ENCODE measurements at regions not wholly inside any gene's neighbourhood (a gene's known extent, or its start where the extent isn't known, plus 50 kb on each side); places are given as distances from the start of the nearest gene placed in this dataset.
A peak's percentile ranks its signal among the peaks of the same experiment; 100 is the strongest.
"Not testable (repeated sequence)": the region's sequence is repeated elsewhere in the genome, so short reads cannot be mapped to it uniquely, and the experiment has no call there.

DNA sequence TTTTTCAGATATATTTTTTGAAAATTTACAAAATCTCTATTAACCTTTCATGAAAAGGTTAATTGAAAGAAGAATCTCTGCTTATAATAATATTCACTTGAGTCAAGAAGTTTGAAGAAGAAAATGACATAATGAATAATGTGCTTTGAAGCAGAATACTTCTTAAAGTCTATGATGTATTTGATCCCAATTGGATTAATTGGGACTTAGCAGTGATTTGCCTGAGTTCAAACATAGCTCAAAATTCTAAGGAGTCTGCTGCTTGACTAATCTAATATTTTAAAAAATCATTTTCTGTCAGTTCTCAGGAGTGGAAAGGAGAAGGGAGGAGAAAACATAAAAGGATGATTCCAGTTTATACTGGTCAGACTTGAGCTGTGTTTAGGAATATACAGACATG lies 1150.4 kb upstream of the INTU start:
- H3K9me3 ChIP-seq (replicated peaks), result no peaks in the 10 kb centered on the region
- H3K27me3 ChIP-seq, result no peaks in the 10 kb centered on the region
- H3K4me3 ChIP-seq, result no peak overlapping the region
- no peaks in the 10 kb centered on the region for H3K4me1 ChIP-seq
- DNase-seq, result no peak
- no peak overlapping the region for H3K27ac ChIP-seq
- H3K36me3 ChIP-seq, result no peaks in the 10 kb centered on the region

DNA sequence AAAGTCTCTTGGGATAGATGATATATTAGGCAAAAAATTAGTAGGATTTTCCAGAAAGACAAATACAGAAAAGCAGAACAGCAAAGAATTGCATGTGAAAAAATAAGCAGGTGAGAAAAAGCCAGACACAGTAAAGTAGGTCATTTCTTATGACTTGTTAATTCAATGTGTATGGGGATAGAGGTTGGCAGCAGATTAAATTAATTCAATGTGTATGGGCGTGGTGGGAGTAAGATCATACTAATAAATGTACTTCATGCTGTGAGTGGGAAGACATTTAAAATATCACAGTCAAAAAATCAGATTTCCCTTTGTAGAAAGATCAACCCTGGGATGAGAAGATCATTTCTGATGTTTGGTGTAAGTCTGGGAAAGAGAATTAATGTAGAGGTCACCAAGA lies 1146.4 kb upstream of the INTU start:
- Histone ChIP-seq H3K4me1 (no peaks in the 10 kb centered on the region), H3K9me3 (replicated peaks) (no peaks in the 10 kb centered on the region), H3K36me3 (no peaks in the 10 kb centered on the region), H3K27ac (no peak overlapping the region), H3K4me3 (no peak overlapping the region), H3K27me3 (no peaks in the 10 kb centered on the region)
- DNase-seq, result no peak

GRCh38 chr4:126489826-126490463 lies 1142.8 kb upstream of the INTU start:
- no peaks in the 10 kb centered on the region for H3K9me3 ChIP-seq (replicated peaks)
- DNase-seq, result no peak
- no peak overlapping the region for H3K27ac ChIP-seq
- no peaks in the 10 kb centered on the region; the same call in 1 of the 2 replicates for H3K4me1 ChIP-seq
- no peaks in the 10 kb centered on the region for H3K36me3 ChIP-seq
- no peak overlapping the region for H3K4me3 ChIP-seq
- H3K27me3 ChIP-seq, result no peaks in the 10 kb centered on the region

DNA sequence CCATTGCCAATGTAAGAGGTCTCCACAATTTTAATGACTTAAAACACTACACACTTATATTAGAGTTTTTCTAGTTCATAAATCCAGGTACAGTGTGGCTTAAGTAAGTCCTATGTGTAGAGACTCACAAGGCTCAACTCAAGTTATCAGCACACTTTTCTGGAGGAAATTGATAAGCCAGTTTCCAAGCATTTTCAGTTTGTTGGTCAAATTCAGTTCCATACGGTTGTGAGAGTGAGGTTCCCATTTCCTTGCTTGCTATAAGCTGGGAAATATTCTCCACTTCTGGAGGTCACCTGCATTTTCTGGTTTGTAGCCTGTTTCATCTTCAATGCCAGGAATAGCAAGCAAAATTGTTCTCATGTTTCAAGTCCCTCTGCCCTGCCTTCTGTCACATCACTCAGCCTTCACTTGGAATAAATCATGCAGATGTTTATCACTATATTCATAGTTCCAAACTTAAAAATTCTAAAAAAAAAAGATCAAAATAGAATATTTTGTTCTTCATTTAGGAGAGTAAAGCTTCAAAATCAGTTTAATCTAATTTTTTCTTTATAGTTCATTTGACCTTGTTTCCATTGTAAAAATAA lies 1137.5 kb upstream of the INTU start:
- Histone ChIP-seq H3K36me3 (no peaks in the 10 kb centered on the region), H3K9me3 (replicated peaks) (no peaks in the 10 kb centered on the region), H3K4me1 (no peaks in the 10 kb centered on the region; the same call in 1 of the 2 replicates), H3K4me3 (no peak overlapping the region), H3K27ac (no peak overlapping the region), H3K27me3 (no peaks in the 10 kb centered on the region)
- no peak for DNase-seq

DNA sequence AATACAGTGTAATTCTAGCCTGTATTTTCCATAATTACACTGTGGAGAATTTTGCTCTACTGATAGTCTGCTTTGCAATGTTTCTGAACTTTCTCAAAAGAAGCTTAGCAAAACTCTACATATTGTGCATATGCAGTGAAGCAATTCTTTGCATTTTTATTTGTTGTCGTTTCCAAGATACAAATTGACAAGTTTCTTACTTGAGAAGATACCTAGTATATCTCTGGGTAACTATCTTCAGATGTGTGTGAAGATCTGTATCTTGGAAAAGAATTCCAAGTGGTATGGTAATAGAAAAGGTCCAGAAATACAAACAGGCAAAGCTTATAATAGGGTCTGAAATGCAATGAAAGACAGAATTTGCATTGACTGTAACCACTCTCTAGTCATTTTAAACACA lies 1119.8 kb upstream of the INTU start:
- H3K9me3 ChIP-seq (replicated peaks), result no peaks in the 10 kb centered on the region; the same call in 1 of the 2 replicates
- H3K36me3 ChIP-seq, result no peaks in the 10 kb centered on the region
- DNase-seq, result no peak
- no peak overlapping the region for H3K4me3 ChIP-seq
- H3K4me1 ChIP-seq, result no peaks in the 10 kb centered on the region
- no peak overlapping the region for H3K27ac ChIP-seq
- H3K27me3 ChIP-seq, result no peaks in the 10 kb centered on the region

DNA sequence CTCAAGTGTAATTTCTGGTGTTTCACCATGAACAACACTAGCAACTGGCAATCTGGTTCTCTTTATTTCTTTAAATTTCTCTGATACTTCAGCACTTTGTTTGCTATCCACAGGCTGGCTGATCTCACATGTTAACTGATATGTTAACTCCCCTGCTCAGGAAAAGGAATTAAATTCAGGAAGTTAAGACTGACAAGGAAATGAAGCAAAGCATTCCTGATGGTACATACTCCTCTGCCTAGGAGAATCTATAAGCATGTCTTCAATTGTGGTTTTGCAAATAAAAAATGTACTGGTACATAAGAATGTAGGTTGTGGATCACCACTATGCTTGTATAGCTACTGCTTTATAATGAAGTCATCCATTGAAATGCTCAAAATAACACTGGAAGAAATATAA lies 1119.2 kb upstream of the INTU start:
- H3K4me3 ChIP-seq, result no peak overlapping the region
- DNase-seq, result no peak
- no peak overlapping the region for H3K27ac ChIP-seq
- H3K27me3 ChIP-seq, result no peaks in the 10 kb centered on the region
- no peaks in the 10 kb centered on the region for H3K4me1 ChIP-seq
- no peaks in the 10 kb centered on the region; the same call in 1 of the 2 replicates for H3K9me3 ChIP-seq (replicated peaks)
- no peaks in the 10 kb centered on the region for H3K36me3 ChIP-seq

- H3K4me1 ChIP-seq, result no peaks in the 10 kb centered on the region
- no peaks in the 10 kb centered on the region; the same call in 1 of the 2 replicates for H3K9me3 ChIP-seq (replicated peaks)
- H3K27me3 ChIP-seq, result no peaks in the 10 kb centered on the region
- no peak overlapping the region for H3K27ac ChIP-seq
- DNase-seq, result no peak
- H3K36me3 ChIP-seq, result no peaks in the 10 kb centered on the region
- H3K4me3 ChIP-seq, result no peak overlapping the region
Observed at GRCh38 chr4:126520731-126521130, 1112.0 kb upstream of the INTU start.

DNA sequence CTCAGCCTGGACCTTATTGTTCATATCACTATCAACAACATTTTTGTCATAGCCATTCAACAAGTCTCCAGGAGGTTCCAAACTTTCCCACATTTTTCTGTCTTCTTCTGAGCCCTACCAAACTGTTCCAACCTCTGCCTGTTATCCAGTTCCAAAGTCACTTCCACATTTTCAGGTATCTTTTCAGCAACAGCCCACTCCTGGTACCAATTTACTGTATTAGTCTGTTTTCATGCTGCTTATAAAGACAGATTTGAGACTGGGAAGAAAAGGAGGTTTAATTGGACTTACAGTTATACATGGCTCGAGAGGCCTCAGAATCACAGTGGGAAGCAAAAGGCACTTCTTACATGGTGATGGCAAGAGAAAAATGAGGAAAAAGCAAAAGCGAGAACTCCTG lies 1107.4 kb upstream of the INTU start:
- not testable (repeated sequence) for H3K9me3 ChIP-seq (replicated peaks); H3K4me1 ChIP-seq; DNase-seq; H3K4me3 ChIP-seq; H3K36me3 ChIP-seq; H3K27ac ChIP-seq; H3K27me3 ChIP-seq

DNA sequence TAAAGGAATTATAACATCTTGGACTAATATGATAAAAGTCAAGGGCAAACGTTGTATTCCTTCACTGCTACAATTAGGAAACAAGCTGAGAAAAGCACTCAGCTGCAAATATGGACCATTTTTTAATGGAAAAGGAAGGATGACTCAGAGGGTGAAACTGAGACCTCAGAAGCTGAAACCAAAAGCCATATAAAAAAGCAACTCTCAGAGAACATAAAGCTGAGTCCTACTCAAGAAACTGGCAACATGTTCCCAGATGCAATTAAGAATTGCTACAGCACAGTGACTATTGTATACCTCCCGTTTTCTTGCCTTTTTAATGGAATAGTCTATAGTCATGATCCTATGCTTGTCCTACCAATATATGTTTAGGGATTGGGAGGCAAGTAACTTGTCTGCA lies 1106.4 kb upstream of the INTU start:
- Histone ChIP-seq H3K4me1 (no peaks in the 10 kb centered on the region), H3K9me3 (replicated peaks) (no peaks in the 10 kb centered on the region; the same call in 1 of the 2 replicates), H3K36me3 (no peaks in the 10 kb centered on the region), H3K4me3 (no peak overlapping the region), H3K27ac (no peak overlapping the region), H3K27me3 (no peaks in the 10 kb centered on the region)
- DNase-seq, result no peak

GRCh38 chr4:126529997-126530396 lies 1102.8 kb upstream of the INTU start:
- no peaks in the 10 kb centered on the region for H3K27me3 ChIP-seq
- H3K27ac ChIP-seq, result no peak overlapping the region
- no peaks in the 10 kb centered on the region; the same call in 1 of the 2 replicates for H3K4me1 ChIP-seq
- H3K36me3 ChIP-seq, result no peaks in the 10 kb centered on the region
- no peak for DNase-seq
- no peaks in the 10 kb centered on the region; the same call in 1 of the 2 replicates for H3K9me3 ChIP-seq (replicated peaks)
- H3K4me3 ChIP-seq, result no peak overlapping the region

DNA sequence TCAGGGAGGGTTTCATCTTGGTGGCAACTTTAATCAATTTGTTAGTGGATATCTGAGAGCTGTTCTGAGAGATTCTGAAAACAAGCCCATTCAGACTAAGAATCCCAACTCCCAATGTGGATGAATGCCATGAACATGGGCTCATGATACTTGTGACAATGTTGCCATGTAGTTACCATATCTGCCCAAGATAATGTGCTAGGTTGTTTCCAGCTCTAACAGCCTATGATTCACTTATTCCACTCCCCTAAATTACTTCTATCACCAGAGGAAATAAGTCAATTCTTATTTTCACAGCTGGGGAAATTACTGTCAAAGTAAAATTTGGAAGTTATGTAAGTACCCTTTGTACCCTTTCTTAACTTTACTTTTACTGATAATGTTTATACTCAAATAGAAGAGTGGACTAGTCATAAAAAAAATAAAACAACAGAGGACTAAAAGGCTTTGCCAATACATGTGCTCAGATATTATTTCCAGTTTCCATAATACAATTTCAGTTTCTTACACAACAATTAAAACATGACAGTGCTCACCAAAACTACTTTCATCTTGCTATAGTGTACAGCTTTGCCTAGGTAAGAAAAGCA lies 1101.7 kb upstream of the INTU start:
- no peak for DNase-seq
- Histone ChIP-seq H3K9me3 (replicated peaks) (no peaks in the 10 kb centered on the region; the same call in 1 of the 2 replicates), H3K27me3 (no peaks in the 10 kb centered on the region), H3K27ac (no peak overlapping the region), H3K4me3 (no peak overlapping the region), H3K36me3 (no peaks in the 10 kb centered on the region), H3K4me1 (no peaks in the 10 kb centered on the region; the same call in 1 of the 2 replicates)

GRCh38 chr4:126532527-126532926 lies 1100.2 kb upstream of the INTU start:
- Histone ChIP-seq H3K4me1 (no peaks in the 10 kb centered on the region; the same call in 1 of the 2 replicates), H3K36me3 (no peaks in the 10 kb centered on the region), H3K9me3 (replicated peaks) (no peaks in the 10 kb centered on the region), H3K27me3 (no peaks in the 10 kb centered on the region), H3K4me3 (no peak overlapping the region), H3K27ac (no peak overlapping the region)
- DNase-seq, result no peak

- H3K9me3 ChIP-seq (replicated peaks), result no peaks in the 10 kb centered on the region
- H3K36me3 ChIP-seq, result no peaks in the 10 kb centered on the region
- peak in 1 of 2 experiments; percentile 10 for DNase-seq
- H3K27ac ChIP-seq, result no peak overlapping the region
- no peaks in the 10 kb centered on the region for H3K27me3 ChIP-seq
- no peak overlapping the region for H3K4me3 ChIP-seq
- H3K4me1 ChIP-seq, result no peaks in the 10 kb centered on the region; the same call in 1 of the 2 replicates
Observed at GRCh38 chr4:126533146-126533805, 1099.5 kb upstream of the INTU start.

DNA sequence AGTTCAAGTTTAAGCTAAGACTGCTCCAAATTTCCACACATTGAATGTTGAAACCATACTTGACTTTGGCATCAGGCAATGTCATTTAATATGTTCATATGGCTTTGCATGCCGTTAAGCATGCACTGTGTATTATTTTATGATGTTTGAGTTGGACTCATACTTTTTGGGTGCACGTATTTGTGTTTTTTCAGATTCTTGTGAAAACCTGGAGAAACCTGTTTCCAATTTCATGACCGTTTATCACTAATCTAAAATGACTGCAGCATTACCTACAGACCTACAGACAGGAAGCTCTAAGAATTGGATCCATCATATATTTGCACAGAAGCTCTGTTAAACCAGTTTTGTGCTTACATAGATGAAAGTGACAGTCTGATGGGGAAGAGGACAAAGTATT lies 1093.0 kb upstream of the INTU start:
- Histone ChIP-seq H3K9me3 (replicated peaks) (no peaks in the 10 kb centered on the region), H3K36me3 (no peaks in the 10 kb centered on the region), H3K4me3 (no peak overlapping the region), H3K27me3 (no peaks in the 10 kb centered on the region), H3K4me1 (peaks cover 19% of the 10 kb centered on the region), H3K27ac (no peak overlapping the region)
- no peak for DNase-seq

DNA sequence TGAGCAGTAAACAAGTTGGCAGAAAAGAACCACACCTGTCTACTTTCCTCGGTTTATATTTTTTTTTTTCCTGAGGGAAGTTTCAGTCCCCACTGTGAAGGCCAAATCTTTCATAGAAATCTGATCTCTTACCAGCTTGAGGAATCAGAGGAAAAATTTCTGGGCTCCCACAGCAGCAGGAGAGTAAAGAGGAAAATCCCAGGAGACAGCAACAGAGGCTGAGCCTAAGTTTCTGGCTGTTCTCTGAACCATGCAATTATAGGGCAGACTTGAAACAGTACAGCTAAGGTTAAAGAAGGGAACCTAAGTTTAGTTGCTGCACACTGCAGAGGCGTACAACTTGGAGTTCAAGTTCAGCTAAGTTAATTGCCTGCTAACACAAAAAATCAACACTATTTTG lies 1090.9 kb upstream of the INTU start:
- peak; percentile 46 to 80 for DNase-seq
- Histone ChIP-seq H3K9me3 (replicated peaks) (no peaks in the 10 kb centered on the region), H3K4me1 (peaks cover 19% of the 10 kb centered on the region), H3K36me3 (no peaks in the 10 kb centered on the region), H3K4me3 (no peak overlapping the region), H3K27ac (no peak overlapping the region), H3K27me3 (no peaks in the 10 kb centered on the region)

Data from SJCRH30 (cell line).